ENCODE measurements at regions not wholly inside any gene's neighbourhood (a gene's known extent, or its start where the extent isn't known, plus 50 kb on each side); places are given as distances from the start of the nearest gene placed in this dataset.

GRCh38 chr3:182212479-182213076 is 500.9 kb downstream of the SOX2 start:
- POLR2A ChIA-PET: no interaction called here
- no peak for DNase-seq (ENCODE audit: extremely low spot score)

GRCh38 chr3:182214416-182214815 is 502.7 kb downstream of the SOX2 start:
- TF ChIP-seq CTCF (IDR thresholded peaks at IDR 0.05; ENCODE audit: control extremely low read depth, extremely low read depth, low read depth, missing control alignments): no peak
- DNase-seq (ENCODE audit: extremely low spot score): no peak
- ChIA-PET POLR2A (no interaction called here), CTCF (interaction anchor here (0.8 to 2.3 kb wide), 3 partner anchors 8 to 24 kb away, joined by 3 to 13 read pairs (median 5); no protein-coding TSS in a partner anchor)

More at GRCh38 chr3:182212479-182213076, 500.9 kb downstream of the SOX2 start:
- no peak for TF ChIP-seq CTCF (IDR thresholded peaks at IDR 0.05; ENCODE audit: control extremely low read depth, extremely low read depth, low read depth, missing control alignments)
- CTCF ChIA-PET: interaction anchor here (2.3 kb wide), 1 partner anchor 12 kb away, joined by 13 read pairs; no protein-coding TSS in a partner anchor

GRCh38 chr3:182215881-182216280 is 504.2 kb downstream of the SOX2 start:
- no peak for DNase-seq (ENCODE audit: extremely low spot score)
- ChIA-PET CTCF (interaction anchor here (1.2 kb wide), 1 partner anchor 31 kb away, joined by 3 read pairs; no protein-coding TSS in a partner anchor), POLR2A (no interaction called here)
- no peak for TF ChIP-seq CTCF (IDR thresholded peaks at IDR 0.05; ENCODE audit: control extremely low read depth, extremely low read depth, low read depth, missing control alignments)

- POLR2A ChIA-PET: no interaction called here
- DNase-seq (ENCODE audit: extremely low spot score): no peak
- CTCF ChIA-PET: no interaction called here
- no peak for TF ChIP-seq CTCF (IDR thresholded peaks at IDR 0.05; ENCODE audit: control extremely low read depth, extremely low read depth, low read depth, missing control alignments)
Measured at GRCh38 chr3:182216311-182216970, 504.7 kb downstream of the SOX2 start.

- POLR2A ChIA-PET: no interaction called here
- no peak for DNase-seq (ENCODE audit: extremely low spot score)
- CTCF ChIA-PET: no interaction called here
- TF ChIP-seq CTCF (IDR thresholded peaks at IDR 0.05; ENCODE audit: control extremely low read depth, extremely low read depth, low read depth, missing control alignments): no peak
Measured at GRCh38 chr3:182220013-182220412, 508.3 kb downstream of the SOX2 start.

GRCh38 chr3:182220471-182220870 is 508.7 kb downstream of the SOX2 start:
- POLR2A ChIA-PET: no interaction called here
- CTCF ChIA-PET: no interaction called here
- TF ChIP-seq CTCF (IDR thresholded peaks at IDR 0.05; ENCODE audit: control extremely low read depth, extremely low read depth, low read depth, missing control alignments): no peak
- no peak for DNase-seq (ENCODE audit: extremely low spot score)
